ENCODE measurements at regions not wholly inside any gene's neighbourhood (a gene's known extent, or its start where the extent isn't known, plus 50 kb on each side); places are given as distances from the start of the nearest gene placed in this dataset.

- ATAC-seq (ENCODE audit: low read depth) (no peak), DNase-seq (no peak)
- no peak overlapping the region for H3K27ac Mint-ChIP-seq
- H2AFZ ChIP-seq (ENCODE audit: insufficient read depth, low read depth, low read length, poor library complexity, severe bottlenecking) = no peak overlapping the region
- intact Hi-C loops (cut with micrococcal nuclease) = no loop called here
- H3K36me3 ChIP-seq (replicated peaks in 1 of 2; ENCODE audit: control extremely low read depth in 1 of 2, control insufficient read depth in 1 of 2, extremely low read depth in 1 of 2, insufficient read depth in 2 of 2, low read length in 1 of 2) = no peaks in the 10 kb centered on the region
- no peak overlapping the region for H3K9ac ChIP-seq (ENCODE audit: low read length)
- peaks cover 0 to 15% (median 0%) of the 10 kb centered on the region in 3 donors for H3K9me3 ChIP-seq (ENCODE audit: control extremely low read depth in 1 of 3, control insufficient read depth in 2 of 3, insufficient read depth in 1 of 3, low read length in 2 of 3)
- CTCF ChIA-PET = no interaction called here
- no peaks in the 10 kb centered on the region for H4K20me1 ChIP-seq (ENCODE audit: control insufficient read depth, insufficient read depth, low read length, poor library complexity, severe bottlenecking)
- H3K79me2 ChIP-seq (ENCODE audit: control insufficient read depth, insufficient read depth, low read length) = no peaks in the 10 kb centered on the region
- no peak overlapping the region for H3K27ac ChIP-seq (ENCODE audit: low read length in 2 of 2)
- no peak for TF ChIP-seq EZH2 (IDR thresholded peaks at IDR 0.05; ENCODE audit: borderline replicate concordance, insufficient read depth, low read depth, low read length, poor library complexity, severe bottlenecking)
- H3K4me3 ChIP-seq (ENCODE audit: control extremely low read depth in 1 of 5, extremely low read depth in 1 of 5, insufficient read depth in 1 of 5, low read depth in 2 of 5, low read length in 4 of 5) = no peak overlapping the region
- POLR2A ChIA-PET = no interaction called here
- H3K27me3 Mint-ChIP-seq = no peaks in the 10 kb centered on the region
- no peaks in the 10 kb centered on the region for H3K4me1 ChIP-seq (ENCODE audit: control insufficient read depth in 2 of 2, insufficient read depth in 2 of 2, low read length in 2 of 2)
- no peaks in the 10 kb centered on the region for H3K4me1 Mint-ChIP-seq
- H3K27me3 ChIP-seq (replicated peaks in 1 of 4; ENCODE audit: control extremely low read depth in 1 of 4, control insufficient read depth in 3 of 4, insufficient read depth in 4 of 4, low read length in 3 of 4) = no peaks in the 10 kb centered on the region
- no peak overlapping the region for H3K4me2 ChIP-seq (replicated peaks; ENCODE audit: low read depth, low read length, poor library complexity, severe bottlenecking)
- H3K9me3 Mint-ChIP-seq (ENCODE audit: insufficient read depth) = peaks cover 5% of the 10 kb centered on the region
- no CpG with 5 or more reads among the region's 1 CpG for whole genome bisulfite sequencing (ENCODE audit: insufficient coverage)
- H3K4me3 Mint-ChIP-seq = no peak overlapping the region
These were observed 347.1 kb upstream of the FAT1 start for GRCh38 chr4:187070740-187071139.

GRCh38 chr4:187071946-187072600 lies 348.4 kb upstream of the FAT1 start:
- no peaks in the 10 kb centered on the region for H3K27me3 ChIP-seq (replicated peaks in 1 of 4; ENCODE audit: control extremely low read depth in 1 of 4, control insufficient read depth in 3 of 4, insufficient read depth in 4 of 4, low read length in 3 of 4)
- TF ChIP-seq EZH2 (IDR thresholded peaks at IDR 0.05; ENCODE audit: borderline replicate concordance, insufficient read depth, low read depth, low read length, poor library complexity, severe bottlenecking) (no peak), CTCF (IDR thresholded peaks at IDR 0.05) (no peak)
- intact Hi-C loops (cut with micrococcal nuclease) = no loop called here
- H3K36me3 ChIP-seq (replicated peaks in 1 of 2; ENCODE audit: control extremely low read depth in 1 of 2, control insufficient read depth in 1 of 2, extremely low read depth in 1 of 2, insufficient read depth in 2 of 2, low read length in 1 of 2) = no peaks in the 10 kb centered on the region
- Mint-ChIP-seq H3K4me3 (no peak overlapping the region), H3K27me3 (no peaks in the 10 kb centered on the region), H3K27ac (no peak overlapping the region), H3K9me3 (ENCODE audit: insufficient read depth) (peaks cover 5% of the 10 kb centered on the region), H3K4me1 (no peaks in the 10 kb centered on the region)
- no peak overlapping the region for H3K9ac ChIP-seq (ENCODE audit: low read length)
- H3K9me3 ChIP-seq (ENCODE audit: control extremely low read depth in 1 of 3, control insufficient read depth in 2 of 3, insufficient read depth in 1 of 3, low read length in 2 of 3) = peaks cover 0 to 18% (median 0%) of the 10 kb centered on the region in 3 donors
- H4K20me1 ChIP-seq (ENCODE audit: control insufficient read depth, insufficient read depth, low read length, poor library complexity, severe bottlenecking) = no peaks in the 10 kb centered on the region
- WGBS (ENCODE audit: insufficient coverage) = 86% methylated on average over 10 of the region's 11 CpGs
- no peak overlapping the region for H3K4me3 ChIP-seq (ENCODE audit: control extremely low read depth in 1 of 5, extremely low read depth in 1 of 5, insufficient read depth in 1 of 5, low read depth in 2 of 5, low read length in 4 of 5)
- no peak overlapping the region for H3K4me2 ChIP-seq (replicated peaks; ENCODE audit: low read depth, low read length, poor library complexity, severe bottlenecking)
- no peak overlapping the region for H3K27ac ChIP-seq (ENCODE audit: low read length in 2 of 2)
- H2AFZ ChIP-seq (ENCODE audit: insufficient read depth, low read depth, low read length, poor library complexity, severe bottlenecking) = no peak overlapping the region
- H3K4me1 ChIP-seq (ENCODE audit: control insufficient read depth in 2 of 2, insufficient read depth in 2 of 2, low read length in 2 of 2) = no peaks in the 10 kb centered on the region
- ATAC-seq (ENCODE audit: low read depth) (no peak), DNase-seq (no peak)
- ChIA-PET CTCF (no interaction called here), POLR2A (no interaction called here)
- no peaks in the 10 kb centered on the region for H3K79me2 ChIP-seq (ENCODE audit: control insufficient read depth, insufficient read depth, low read length)

All from B cell (primary cell).